ENCODE measurements at regions not wholly inside any gene's neighbourhood (a gene's known extent, or its start where the extent isn't known, plus 50 kb on each side); places are given as distances from the start of the nearest gene placed in this dataset.

DNA sequence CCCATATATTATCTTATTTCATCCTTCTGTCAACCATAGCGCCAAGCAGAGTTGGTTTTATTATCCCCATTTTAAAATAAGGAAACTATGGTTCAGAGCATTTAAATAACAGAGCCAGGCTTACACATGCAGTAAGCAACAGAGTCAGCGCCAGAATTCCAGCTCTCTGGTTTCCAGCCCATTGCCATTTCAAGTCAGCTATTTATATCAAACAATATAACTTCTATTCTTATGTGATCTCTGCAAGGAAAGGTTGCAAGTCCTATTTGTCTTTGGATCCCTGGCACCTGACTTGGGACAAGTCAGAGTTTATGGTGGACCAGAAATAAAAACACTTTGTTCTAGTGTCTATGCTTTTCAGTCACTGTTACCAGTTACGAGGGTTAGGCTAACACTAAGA is 174.1 kb upstream of the EEA1 start:
- H3K27me3 ChIP-seq (ENCODE audit: insufficient read depth, low read length): no peaks in the 10 kb centered on the region
- peaks cover 4% of the 10 kb centered on the region for H3K4me1 ChIP-seq (ENCODE audit: control insufficient read depth, insufficient read depth, low read length, unreplicated experiment)
- H3K27ac ChIP-seq (ENCODE audit: low read depth, low read length): no peak overlapping the region
- H3K4me3 ChIP-seq (ENCODE audit: low read depth, low read length): no peak overlapping the region
- H3K36me3 ChIP-seq (ENCODE audit: insufficient read depth, low read length): no peaks in the 10 kb centered on the region
- H2AFZ ChIP-seq (ENCODE audit: low read length, unreplicated experiment): no peak overlapping the region
- no peaks in the 10 kb centered on the region for H3K79me2 ChIP-seq (ENCODE audit: control insufficient read depth, insufficient read depth, low read length, unreplicated experiment)

DNA sequence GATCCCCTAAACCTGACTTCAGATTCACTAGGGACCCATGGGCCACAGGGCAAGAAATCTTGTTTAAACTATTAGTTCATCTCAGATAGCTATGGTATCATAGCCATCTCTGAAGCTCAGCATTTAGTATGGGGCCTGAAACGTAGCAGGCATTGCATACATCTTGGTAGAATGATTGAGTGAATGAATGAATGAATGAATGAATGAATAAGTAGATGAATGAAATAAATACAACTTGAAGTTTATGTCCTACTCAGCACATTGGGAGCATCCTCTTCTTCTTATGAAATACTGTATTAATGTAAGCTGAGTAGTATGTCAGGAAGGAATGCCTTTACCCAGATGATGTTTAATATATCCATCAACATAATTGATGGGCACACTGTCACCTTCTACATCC is 175.4 kb upstream of the EEA1 start:
- no peak overlapping the region for H3K27ac ChIP-seq (ENCODE audit: low read depth, low read length)
- no peak overlapping the region for H2AFZ ChIP-seq (ENCODE audit: low read length, unreplicated experiment)
- H3K4me1 ChIP-seq (ENCODE audit: control insufficient read depth, insufficient read depth, low read length, unreplicated experiment): peaks cover 18% of the 10 kb centered on the region
- no peaks in the 10 kb centered on the region for H3K79me2 ChIP-seq (ENCODE audit: control insufficient read depth, insufficient read depth, low read length, unreplicated experiment)
- no peaks in the 10 kb centered on the region for H3K36me3 ChIP-seq (ENCODE audit: insufficient read depth, low read length)
- H3K4me3 ChIP-seq (ENCODE audit: low read depth, low read length): no peak overlapping the region
- H3K27me3 ChIP-seq (ENCODE audit: insufficient read depth, low read length): no peaks in the 10 kb centered on the region

DNA sequence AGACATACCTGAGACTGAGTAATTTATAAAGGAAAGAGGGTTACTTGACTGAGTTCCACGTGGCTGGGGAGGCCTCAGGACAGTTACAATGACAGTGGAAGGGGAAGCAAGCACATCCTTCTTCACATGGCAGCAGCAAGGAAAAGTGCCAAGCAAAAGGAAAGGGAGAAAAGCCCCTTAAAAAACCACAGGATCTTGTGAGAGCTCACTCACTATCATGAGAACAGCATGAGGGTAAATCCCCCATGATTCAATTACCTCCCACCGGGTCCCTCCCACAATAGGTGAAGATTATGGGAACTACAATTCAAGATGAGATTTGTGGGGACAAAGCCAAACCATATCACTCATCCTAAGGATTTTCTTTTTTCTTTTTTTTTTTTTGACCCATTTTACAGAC is 177.8 kb upstream of the EEA1 start:
- Histone ChIP-seq H3K27ac (ENCODE audit: low read depth, low read length) (no peak overlapping the region), H3K27me3 (ENCODE audit: insufficient read depth, low read length) (no peaks in the 10 kb centered on the region), H2AFZ (ENCODE audit: low read length, unreplicated experiment) (no peak overlapping the region), H3K4me3 (ENCODE audit: low read depth, low read length) (no peak overlapping the region), H3K4me1 (ENCODE audit: control insufficient read depth, insufficient read depth, low read length, unreplicated experiment) (peaks cover 22% of the 10 kb centered on the region), H3K36me3 (ENCODE audit: insufficient read depth, low read length) (no peaks in the 10 kb centered on the region), H3K79me2 (ENCODE audit: control insufficient read depth, insufficient read depth, low read length, unreplicated experiment) (no peaks in the 10 kb centered on the region)

DNA sequence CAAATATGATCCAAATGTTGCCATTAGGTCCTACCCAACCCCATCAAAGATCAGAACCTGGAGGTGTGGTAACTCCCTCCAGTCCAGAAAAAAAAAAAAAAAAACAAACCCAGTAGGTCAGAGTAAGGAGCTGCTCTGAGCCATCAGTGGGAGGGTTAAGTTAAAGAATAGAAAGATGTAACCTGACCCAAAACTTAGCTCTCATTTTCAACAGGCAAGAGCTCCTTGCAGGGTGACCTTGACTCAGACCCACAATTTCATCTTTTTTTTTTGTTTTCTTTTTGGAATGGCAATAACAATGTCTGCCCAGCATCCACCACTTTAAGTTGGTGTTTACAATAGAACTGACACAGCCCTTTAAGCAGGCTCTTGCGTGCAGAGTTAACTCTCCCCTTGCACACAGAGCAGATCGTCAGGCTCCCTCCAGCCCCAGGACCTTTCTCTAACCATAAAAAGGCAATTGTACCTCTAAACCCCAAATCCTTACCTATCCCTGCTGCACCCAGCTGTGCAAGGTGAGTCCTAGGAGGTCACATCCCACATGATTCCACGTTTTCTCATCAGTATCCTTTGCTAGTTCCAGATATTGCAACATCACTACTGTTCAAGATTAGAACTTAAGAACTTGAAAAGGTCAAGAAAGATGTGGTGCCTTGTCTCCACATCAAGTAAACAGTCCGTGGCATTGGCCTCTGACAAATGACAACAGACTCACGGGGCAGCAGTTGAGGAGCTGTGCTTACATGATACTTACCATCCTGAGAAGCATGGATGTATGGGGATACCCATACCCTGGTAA is 178.6 kb upstream of the EEA1 start:
- Histone ChIP-seq H3K27ac (ENCODE audit: low read depth, low read length) (no peak overlapping the region), H3K4me1 (ENCODE audit: control insufficient read depth, insufficient read depth, low read length, unreplicated experiment) (peaks cover 24% of the 10 kb centered on the region)

DNA sequence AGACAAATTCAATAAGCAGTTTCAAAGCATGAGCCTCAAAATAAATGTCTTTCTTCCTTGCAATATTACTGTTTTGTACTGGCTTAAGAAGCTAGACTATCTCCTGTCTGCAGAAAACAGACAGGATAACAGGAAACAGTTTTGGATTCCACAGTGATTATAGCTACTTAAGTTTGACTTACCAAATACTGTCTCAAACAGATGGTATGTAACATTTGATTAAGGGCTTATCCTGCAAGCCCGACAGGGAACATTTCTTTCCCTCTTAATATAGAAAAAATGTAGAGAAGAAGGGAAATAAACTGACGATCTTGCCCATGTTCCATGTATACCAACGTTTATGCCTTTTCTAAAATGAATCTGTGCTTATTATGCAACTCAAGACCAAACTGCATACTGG is 179.9 kb upstream of the EEA1 start:
- Histone ChIP-seq H3K79me2 (ENCODE audit: control insufficient read depth, insufficient read depth, low read length, unreplicated experiment) (no peaks in the 10 kb centered on the region), H3K27ac (ENCODE audit: low read depth, low read length) (peak overlapping the region; percentile 34), H3K4me3 (ENCODE audit: low read depth, low read length) (peak overlapping the region; percentile 31; the same call in 1 of the 2 replicates), H3K36me3 (ENCODE audit: insufficient read depth, low read length) (no peaks in the 10 kb centered on the region), H3K27me3 (ENCODE audit: insufficient read depth, low read length) (no peaks in the 10 kb centered on the region), H2AFZ (ENCODE audit: low read length, unreplicated experiment) (peak overlapping the region; percentile 67), H3K4me1 (ENCODE audit: control insufficient read depth, insufficient read depth, low read length, unreplicated experiment) (peaks cover 35% of the 10 kb centered on the region)

More for the DNA sequence above, 178.6 kb upstream of the EEA1 start:
- no peaks in the 10 kb centered on the region for H3K79me2 ChIP-seq (ENCODE audit: control insufficient read depth, insufficient read depth, low read length, unreplicated experiment)
- H2AFZ ChIP-seq (ENCODE audit: low read length, unreplicated experiment): no peak overlapping the region
- no peaks in the 10 kb centered on the region for H3K27me3 ChIP-seq (ENCODE audit: insufficient read depth, low read length)
- no peaks in the 10 kb centered on the region for H3K36me3 ChIP-seq (ENCODE audit: insufficient read depth, low read length)
- no peak overlapping the region for H3K4me3 ChIP-seq (ENCODE audit: low read depth, low read length)

DNA sequence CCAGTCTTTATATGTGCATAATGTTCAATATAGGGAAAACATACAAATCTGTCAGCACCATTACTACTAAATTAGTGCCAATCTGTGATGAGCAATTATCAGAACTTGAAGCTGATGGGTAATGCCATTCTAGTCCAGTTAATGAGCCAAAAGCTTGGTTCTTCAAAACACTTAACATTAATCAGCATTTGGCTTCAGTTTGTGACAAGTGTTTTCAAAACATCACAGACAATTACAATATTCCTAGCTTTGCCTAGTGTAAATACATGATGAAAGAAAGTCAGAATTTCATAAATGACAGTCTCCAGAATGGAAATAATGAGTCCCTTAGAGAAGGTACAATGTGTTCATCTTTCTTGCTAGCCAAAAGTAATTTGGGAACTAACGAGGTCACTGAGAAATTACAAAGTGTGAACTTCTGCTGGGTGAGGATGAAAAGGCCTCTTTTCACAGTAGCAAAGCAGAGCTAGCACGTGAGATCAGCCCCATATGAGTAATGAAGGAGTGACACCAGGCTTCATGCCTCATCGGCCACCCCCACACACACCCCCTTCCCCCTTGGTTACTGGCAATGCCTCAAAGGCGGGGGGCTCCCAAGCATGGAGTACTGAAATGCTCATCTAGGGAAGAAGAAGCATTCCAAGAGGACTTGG is 180.6 kb upstream of the EEA1 start:
- H3K27ac ChIP-seq (ENCODE audit: low read depth, low read length): peak overlapping the region; percentile 34
- H3K36me3 ChIP-seq (ENCODE audit: insufficient read depth, low read length): no peaks in the 10 kb centered on the region
- no peaks in the 10 kb centered on the region for H3K79me2 ChIP-seq (ENCODE audit: control insufficient read depth, insufficient read depth, low read length, unreplicated experiment)
- no peaks in the 10 kb centered on the region for H3K27me3 ChIP-seq (ENCODE audit: insufficient read depth, low read length)
- no peak overlapping the region for H2AFZ ChIP-seq (ENCODE audit: low read length, unreplicated experiment)
- H3K4me1 ChIP-seq (ENCODE audit: control insufficient read depth, insufficient read depth, low read length, unreplicated experiment): peaks cover 35% of the 10 kb centered on the region
- H3K4me3 ChIP-seq (ENCODE audit: low read depth, low read length): no peak overlapping the region

DNA sequence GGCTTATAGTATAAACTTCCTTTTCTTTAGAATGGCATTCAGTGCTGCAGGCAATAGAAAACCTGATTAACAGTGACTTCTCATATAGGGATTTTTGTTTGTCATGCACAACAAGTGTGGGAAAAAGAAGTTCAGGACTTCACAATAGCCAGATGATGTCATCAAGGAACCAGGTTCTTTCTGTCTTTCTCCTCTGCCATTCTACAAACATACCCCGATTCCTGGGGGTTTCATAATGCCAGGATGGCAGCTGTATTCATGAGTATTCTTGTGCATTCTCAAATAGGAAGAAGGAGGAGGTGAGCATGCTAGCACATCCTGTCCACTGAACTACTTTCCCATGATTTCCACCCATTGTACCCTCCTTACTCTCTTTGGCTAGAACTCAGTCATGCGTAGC is 182.7 kb upstream of the EEA1 start:
- H3K79me2 ChIP-seq (ENCODE audit: control insufficient read depth, insufficient read depth, low read length, unreplicated experiment): no peaks in the 10 kb centered on the region
- no peak overlapping the region for H2AFZ ChIP-seq (ENCODE audit: low read length, unreplicated experiment)
- H3K4me3 ChIP-seq (ENCODE audit: low read depth, low read length): no peak overlapping the region
- H3K4me1 ChIP-seq (ENCODE audit: control insufficient read depth, insufficient read depth, low read length, unreplicated experiment): peaks cover 45% of the 10 kb centered on the region
- H3K36me3 ChIP-seq (ENCODE audit: insufficient read depth, low read length): no peaks in the 10 kb centered on the region
- H3K27me3 ChIP-seq (ENCODE audit: insufficient read depth, low read length): no peaks in the 10 kb centered on the region
- no peak overlapping the region for H3K27ac ChIP-seq (ENCODE audit: low read depth, low read length)

DNA sequence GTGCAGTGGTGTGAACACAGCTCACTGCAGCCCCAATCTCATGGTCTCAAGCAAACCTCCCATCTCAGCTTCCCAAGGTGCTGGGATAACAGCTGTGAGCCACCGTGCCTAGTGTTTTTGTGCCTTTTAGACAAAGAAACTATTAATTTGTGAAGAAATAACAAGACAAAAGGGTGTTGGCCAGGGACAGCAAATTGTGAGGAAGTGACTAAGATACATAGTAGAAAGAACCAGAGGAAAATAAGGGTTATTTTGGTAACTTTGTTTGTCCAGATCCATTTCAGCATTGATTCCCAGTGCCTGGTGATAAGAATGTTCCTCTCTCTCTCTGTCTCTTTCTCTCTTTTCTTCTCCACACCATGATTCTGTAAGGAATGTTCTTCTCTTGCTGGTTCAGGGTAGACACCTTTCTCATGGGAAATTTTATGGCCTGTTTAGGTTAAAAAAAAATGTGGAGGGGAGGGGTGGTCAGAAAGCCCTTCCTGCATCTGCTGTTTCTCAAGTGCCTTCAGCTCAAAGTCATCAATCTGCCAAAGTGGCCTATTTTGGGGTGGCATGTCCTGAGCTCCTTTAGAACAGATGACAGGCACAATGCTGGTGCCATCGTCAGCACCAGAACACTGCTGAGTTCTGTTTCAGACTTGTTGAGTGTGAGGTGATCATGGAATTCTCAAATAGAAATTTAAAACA is 184.4 kb upstream of the EEA1 start:
- H3K27ac ChIP-seq (ENCODE audit: low read depth, low read length): peak overlapping the region; percentile 34; the same call in 1 of the 2 replicates
- no peak overlapping the region for H3K4me3 ChIP-seq (ENCODE audit: low read depth, low read length)
- no peaks in the 10 kb centered on the region for H3K36me3 ChIP-seq (ENCODE audit: insufficient read depth, low read length)
- peaks cover 38% of the 10 kb centered on the region for H3K4me1 ChIP-seq (ENCODE audit: control insufficient read depth, insufficient read depth, low read length, unreplicated experiment)
- no peaks in the 10 kb centered on the region for H3K79me2 ChIP-seq (ENCODE audit: control insufficient read depth, insufficient read depth, low read length, unreplicated experiment)
- H3K27me3 ChIP-seq (ENCODE audit: insufficient read depth, low read length): no peaks in the 10 kb centered on the region
- H2AFZ ChIP-seq (ENCODE audit: low read length, unreplicated experiment): peak overlapping the region; percentile 77

DNA sequence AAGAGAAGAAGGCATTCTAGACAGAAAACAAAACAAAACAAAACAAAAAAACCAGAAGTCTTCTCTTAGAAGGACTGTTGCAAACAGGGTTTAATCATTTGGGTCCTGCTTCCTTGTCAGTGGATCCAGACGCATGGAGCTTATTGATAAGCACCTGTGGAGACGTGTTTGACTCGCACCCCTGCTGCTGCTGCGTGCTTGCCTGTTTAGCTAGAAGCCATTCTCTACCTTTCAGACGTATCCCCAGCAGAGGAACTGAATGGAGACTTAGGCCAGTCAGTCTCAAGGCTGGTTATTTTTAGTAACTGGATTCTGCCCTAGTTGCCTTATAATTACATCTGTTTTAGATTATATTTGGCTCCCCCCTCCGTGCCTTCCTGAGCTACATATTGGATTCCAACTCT is 186.1 kb upstream of the EEA1 start:
- Histone ChIP-seq H3K27me3 (ENCODE audit: insufficient read depth, low read length) (no peaks in the 10 kb centered on the region), H3K4me3 (ENCODE audit: low read depth, low read length) (no peak overlapping the region), H3K79me2 (ENCODE audit: control insufficient read depth, insufficient read depth, low read length, unreplicated experiment) (no peaks in the 10 kb centered on the region), H3K36me3 (ENCODE audit: insufficient read depth, low read length) (no peaks in the 10 kb centered on the region), H2AFZ (ENCODE audit: low read length, unreplicated experiment) (peak overlapping the region; percentile 25), H3K27ac (ENCODE audit: low read depth, low read length) (no peak overlapping the region), H3K4me1 (ENCODE audit: control insufficient read depth, insufficient read depth, low read length, unreplicated experiment) (peaks cover 23% of the 10 kb centered on the region)

DNA sequence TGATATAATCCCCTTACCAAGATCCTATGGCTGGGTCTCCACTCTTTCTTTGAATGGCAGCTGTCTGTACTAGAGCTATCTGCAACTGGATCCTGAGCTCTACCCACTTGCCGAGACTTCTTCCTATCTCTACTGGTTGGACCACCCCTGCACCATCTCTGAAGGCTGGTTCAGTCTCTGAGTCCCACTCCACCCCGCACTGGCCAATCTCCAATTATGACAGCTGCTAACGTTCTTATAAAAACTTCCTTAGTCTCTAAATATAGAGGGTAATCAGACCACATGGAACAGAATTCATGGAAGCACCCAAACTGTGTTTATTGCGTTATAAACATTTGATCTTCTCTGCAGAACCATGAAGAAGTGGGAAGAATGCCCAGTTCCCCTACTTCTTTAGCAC is 186.6 kb upstream of the EEA1 start:
- Histone ChIP-seq H3K4me3 (ENCODE audit: low read depth, low read length) (no peak overlapping the region), H2AFZ (ENCODE audit: low read length, unreplicated experiment) (no peak overlapping the region), H3K4me1 (ENCODE audit: control insufficient read depth, insufficient read depth, low read length, unreplicated experiment) (peaks cover 23% of the 10 kb centered on the region), H3K27ac (ENCODE audit: low read depth, low read length) (no peak overlapping the region), H3K36me3 (ENCODE audit: insufficient read depth, low read length) (no peaks in the 10 kb centered on the region), H3K27me3 (ENCODE audit: insufficient read depth, low read length) (no peaks in the 10 kb centered on the region), H3K79me2 (ENCODE audit: control insufficient read depth, insufficient read depth, low read length, unreplicated experiment) (no peaks in the 10 kb centered on the region)
